ENCODE measurements at regions not wholly inside any gene's neighbourhood (a gene's known extent, or its start where the extent isn't known, plus 50 kb on each side); places are given as distances from the start of the nearest gene placed in this dataset.

GRCh38 chr9:121596515-121596914 is 54.9 kb upstream of the DAB2IP start:
- intact Hi-C loops (cut with micrococcal nuclease; ENCODE audit: unreplicated experiment) (no loop called here), in situ Hi-C loops (cut with MboI) (no loop called here)
- no peak for DNase-seq (ENCODE audit: low read depth, low spot score)
- ChIA-PET SMC1A (ENCODE audit: uncharacterized antibody, unreplicated experiment) (no interaction called here), POLR2A (no interaction called here), RAD21 (ENCODE audit: unreplicated experiment) (no interaction called here), CTCF (no interaction called here)
- Histone ChIP-seq H3K4me1 (ENCODE audit: control insufficient read depth, insufficient read depth, low read length) (no peaks in the 10 kb centered on the region), H3K4me2 (ENCODE audit: control insufficient read depth, insufficient read depth) (no peak overlapping the region), H4K20me1 (ENCODE audit: control insufficient read depth, insufficient read depth) (no peaks in the 10 kb centered on the region), H3K9me3 (replicated peaks; ENCODE audit: control insufficient read depth, insufficient read depth, low read length) (peaks cover 2% of the 10 kb centered on the region; the same call in 2 of the 3 replicates), H3K4me3 (no peak overlapping the region), H3K27ac (ENCODE audit: control insufficient read depth, insufficient read depth) (no peak overlapping the region), H3K79me2 (ENCODE audit: control insufficient read depth, insufficient read depth, low read length) (no peaks in the 10 kb centered on the region), H3K9ac (ENCODE audit: control insufficient read depth, insufficient read depth, low read length) (no peak overlapping the region), H3K27me3 (replicated peaks in 1 of 2; ENCODE audit: control insufficient read depth in 2 of 2, insufficient read depth in 2 of 2, low read length in 1 of 2) (peaks cover 6 to 10% of the 10 kb centered on the region in 2 experiments), H3K36me3 (ENCODE audit: control insufficient read depth in 2 of 2, insufficient read depth in 2 of 2, low read length in 1 of 2) (no peaks in the 10 kb centered on the region), H2AFZ (ENCODE audit: control insufficient read depth, low read depth, low read length) (no peak overlapping the region)
- no peak for ATAC-seq
- FAIRE-seq: no peak
- WGBS (ENCODE audit: insufficient coverage, insufficient replicate concordance, low lambda C conversion rate, missing lambda C conversion rate): 18% methylated on average over 1 of the region's 1 CpG
- BruUV-seq (replicated peaks): no TSS peak
- TF ChIP-seq SP1 (IDR thresholded peaks at IDR 0.05; ENCODE audit: low read depth, low read length): no peak
- no peak for TF ChIP-seq NFYB (IDR thresholded peaks at IDR 0.05; ENCODE audit: insufficient read depth, low read depth, low read length)
- TF ChIP-seq CEBPB (IDR thresholded peaks at IDR 0.05; ENCODE audit: borderline replicate concordance in 1 of 2, low read depth in 2 of 2, low read length in 2 of 2): no peak
- no peak for TF ChIP-seq GABPA (IDR thresholded peaks at IDR 0.05; ENCODE audit: low read depth)
- TF ChIP-seq BHLHE40 (IDR thresholded peaks at IDR 0.05; ENCODE audit: borderline replicate concordance in 1 of 2, low read depth in 2 of 2, low read length in 1 of 2): no peak
- TF ChIP-seq NFXL1 (IDR thresholded peaks at IDR 0.05; ENCODE audit: borderline replicate concordance): no peak

GRCh38 chr9:121597698-121598166 is 53.7 kb upstream of the DAB2IP start:
- no peak overlapping the region for H3K4me3 ChIP-seq
- no peak for FAIRE-seq
- H3K9ac ChIP-seq (ENCODE audit: control insufficient read depth, insufficient read depth, low read length): no peak overlapping the region

More at GRCh38 chr9:121597698-121598166, 53.7 kb upstream of the DAB2IP start:
- no peak overlapping the region for H3K27ac ChIP-seq (ENCODE audit: control insufficient read depth, insufficient read depth)
- CTCF ChIA-PET: no interaction called here
- intact Hi-C loops (cut with micrococcal nuclease; ENCODE audit: unreplicated experiment): no loop called here
- DNase-seq (ENCODE audit: low read depth, low spot score) (no peak), ATAC-seq (no peak)
- no peaks in the 10 kb centered on the region for H3K79me2 ChIP-seq (ENCODE audit: control insufficient read depth, insufficient read depth, low read length)
- SMC1A ChIA-PET (ENCODE audit: uncharacterized antibody, unreplicated experiment): no interaction called here
- H3K36me3 ChIP-seq (ENCODE audit: control insufficient read depth in 2 of 2, insufficient read depth in 2 of 2, low read length in 1 of 2): no peaks in the 10 kb centered on the region
- peaks cover 6 to 10% of the 10 kb centered on the region in 2 experiments; a peak in 3 of 4 replicates for H3K27me3 ChIP-seq (replicated peaks in 1 of 2; ENCODE audit: control insufficient read depth in 2 of 2, insufficient read depth in 2 of 2, low read length in 1 of 2)
- H3K4me2 ChIP-seq (ENCODE audit: control insufficient read depth, insufficient read depth): no peak overlapping the region
- POLR2A ChIA-PET: no interaction called here
- BruUV-seq (replicated peaks): no TSS peak
- no peak overlapping the region for H2AFZ ChIP-seq (ENCODE audit: control insufficient read depth, low read depth, low read length)
- peaks cover 2% of the 10 kb centered on the region; the same call in 2 of the 3 replicates for H3K9me3 ChIP-seq (replicated peaks; ENCODE audit: control insufficient read depth, insufficient read depth, low read length)
- RAD21 ChIA-PET (ENCODE audit: unreplicated experiment): no interaction called here
- 75% methylated on average over 14 of the region's 14 CpGs for WGBS (ENCODE audit: insufficient coverage, insufficient replicate concordance, low lambda C conversion rate, missing lambda C conversion rate)
- H4K20me1 ChIP-seq (ENCODE audit: control insufficient read depth, insufficient read depth): no peaks in the 10 kb centered on the region
- in situ Hi-C loops (cut with MboI): no loop called here
- TF ChIP-seq RAD21 (IDR thresholded peaks at IDR 0.05; ENCODE audit: insufficient read depth, low read depth, low read length): no peak
- TF ChIP-seq, protein P1, sequence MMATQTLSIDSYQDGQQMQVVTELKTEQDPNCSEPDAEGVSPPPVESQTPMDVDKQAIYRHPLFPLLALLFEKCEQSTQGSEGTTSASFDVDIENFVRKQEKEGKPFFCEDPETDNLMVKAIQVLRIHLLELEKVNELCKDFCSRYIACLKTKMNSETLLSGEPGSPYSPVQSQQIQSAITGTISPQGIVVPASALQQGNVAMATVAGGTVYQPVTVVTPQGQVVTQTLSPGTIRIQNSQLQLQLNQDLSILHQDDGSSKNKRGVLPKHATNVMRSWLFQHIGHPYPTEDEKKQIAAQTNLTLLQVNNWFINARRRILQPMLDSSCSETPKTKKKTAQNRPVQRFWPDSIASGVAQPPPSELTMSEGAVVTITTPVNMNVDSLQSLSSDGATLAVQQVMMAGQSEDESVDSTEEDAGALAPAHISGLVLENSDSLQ (IDR thresholded peaks at IDR 0.05): no peak
- TF ChIP-seq, protein P2, sequence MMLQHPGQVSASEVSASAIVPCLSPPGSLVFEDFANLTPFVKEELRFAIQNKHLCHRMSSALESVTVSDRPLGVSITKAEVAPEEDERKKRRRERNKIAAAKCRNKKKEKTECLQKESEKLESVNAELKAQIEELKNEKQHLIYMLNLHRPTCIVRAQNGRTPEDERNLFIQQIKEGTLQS (IDR thresholded peaks at IDR 0.05; ENCODE audit: borderline replicate concordance, extremely low read depth, low read depth, low read length): no peak
- no peak for TF ChIP-seq ESRRA (IDR thresholded peaks at IDR 0.05; ENCODE audit: low read length)
- TF ChIP-seq, protein P3, sequence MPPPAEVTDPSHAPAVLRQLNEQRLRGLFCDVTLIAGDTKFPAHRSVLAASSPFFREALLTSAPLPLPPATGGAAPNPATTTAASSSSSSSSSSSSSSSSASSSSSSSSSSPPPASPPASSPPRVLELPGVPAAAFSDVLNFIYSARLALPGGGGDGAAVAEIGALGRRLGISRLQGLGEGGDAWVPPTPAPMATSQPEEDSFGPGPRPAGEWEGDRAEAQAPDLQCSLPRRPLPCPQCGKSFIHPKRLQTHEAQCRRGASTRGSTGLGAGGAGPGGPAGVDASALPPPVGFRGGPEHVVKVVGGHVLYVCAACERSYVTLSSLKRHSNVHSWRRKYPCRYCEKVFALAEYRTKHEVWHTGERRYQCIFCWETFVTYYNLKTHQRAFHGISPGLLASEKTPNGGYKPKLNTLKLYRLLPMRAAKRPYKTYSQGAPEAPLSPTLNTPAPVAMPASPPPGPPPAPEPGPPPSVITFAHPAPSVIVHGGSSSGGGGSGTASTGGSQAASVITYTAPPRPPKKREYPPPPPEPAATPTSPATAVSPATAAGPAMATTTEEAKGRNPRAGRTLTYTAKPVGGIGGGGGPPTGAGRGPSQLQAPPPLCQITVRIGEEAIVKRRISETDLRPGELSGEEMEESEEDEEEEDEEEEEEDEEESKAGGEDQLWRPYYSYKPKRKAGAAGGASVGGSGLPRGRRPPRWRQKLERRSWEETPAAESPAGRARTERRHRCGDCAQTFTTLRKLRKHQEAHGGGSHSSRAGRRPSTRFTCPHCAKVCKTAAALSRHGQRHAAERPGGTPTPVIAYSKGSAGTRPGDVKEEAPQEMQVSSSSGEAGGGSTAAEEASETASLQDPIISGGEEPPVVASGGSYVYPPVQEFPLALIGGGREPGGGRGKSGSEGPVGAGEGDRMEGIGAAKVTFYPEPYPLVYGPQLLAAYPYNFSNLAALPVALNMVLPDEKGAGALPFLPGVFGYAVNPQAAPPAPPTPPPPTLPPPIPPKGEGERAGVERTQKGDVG (CRISPR knock-in tag; IDR thresholded peaks at IDR 0.05): no peak
- no peak for TF ChIP-seq JUNB (IDR thresholded peaks at IDR 0.05)
- no peak for TF ChIP-seq ZNF24 (IDR thresholded peaks at IDR 0.05)
- TF ChIP-seq JUND (IDR thresholded peaks at IDR 0.05; ENCODE audit: low read depth, low read length): no peak
- H3K4me1 ChIP-seq (ENCODE audit: control insufficient read depth, insufficient read depth, low read length): no peaks in the 10 kb centered on the region
